ENCODE measurements at regions not wholly inside any gene's neighbourhood (a gene's known extent, or its start where the extent isn't known, plus 50 kb on each side); places are given as distances from the start of the nearest gene placed in this dataset.
"Not testable (repeated sequence)": the region's sequence is repeated elsewhere in the genome, so short reads cannot be mapped to it uniquely, and the experiment has no call there.

DNA sequence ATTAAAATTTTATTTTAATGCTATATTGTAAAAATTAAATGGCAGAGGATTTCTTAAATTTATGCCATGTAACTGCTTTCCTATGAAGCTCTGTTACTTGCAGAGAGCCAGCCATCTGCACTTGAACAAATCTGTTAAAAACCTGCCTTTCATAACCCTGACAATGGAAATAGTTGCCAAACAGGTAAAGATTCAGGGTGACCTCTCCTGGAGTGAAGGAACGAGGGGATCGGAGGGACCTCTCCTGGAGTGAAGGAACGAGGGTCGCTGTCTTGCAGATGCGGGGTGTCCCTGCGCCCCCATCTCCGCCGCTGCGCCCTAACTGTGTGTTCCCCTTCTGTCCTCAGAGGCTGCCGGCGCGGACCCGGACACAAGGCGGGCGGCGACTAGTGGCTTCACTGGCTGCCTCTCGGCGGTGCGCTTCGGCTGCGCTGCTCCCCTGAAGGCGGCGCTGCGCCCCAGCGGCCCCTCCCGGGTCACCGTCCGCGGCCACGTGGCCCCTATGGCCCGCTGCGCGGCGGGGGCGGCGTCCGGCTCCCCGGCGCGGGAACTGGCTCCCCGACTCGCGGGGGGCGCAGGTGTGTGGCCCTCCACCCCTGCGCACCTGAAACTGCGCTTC lies 295.9 kb upstream of the SPATA31A3 start:
- DNase-seq: not testable (repeated sequence)

DNA sequence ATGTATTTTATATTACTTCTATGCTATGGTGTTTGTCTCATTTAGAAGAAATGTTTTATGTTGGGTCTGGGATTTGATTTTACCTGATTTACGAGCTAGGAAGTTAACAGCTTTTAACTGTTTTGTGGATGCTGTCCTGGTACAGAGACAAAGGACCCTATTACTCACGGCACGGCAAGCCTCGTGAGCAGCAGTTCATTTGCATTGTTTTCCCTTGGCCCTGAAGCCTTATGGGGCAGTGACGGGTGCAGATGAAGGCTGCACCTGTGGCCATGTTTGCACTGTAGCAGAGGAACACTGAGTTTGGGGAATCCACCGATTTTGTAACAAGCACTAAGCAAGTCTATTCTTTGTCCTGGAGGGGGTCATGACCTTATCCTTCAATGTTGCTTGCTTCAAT lies 291.9 kb upstream of the SPATA31A3 start:
- DNase-seq: not testable (repeated sequence)

DNA sequence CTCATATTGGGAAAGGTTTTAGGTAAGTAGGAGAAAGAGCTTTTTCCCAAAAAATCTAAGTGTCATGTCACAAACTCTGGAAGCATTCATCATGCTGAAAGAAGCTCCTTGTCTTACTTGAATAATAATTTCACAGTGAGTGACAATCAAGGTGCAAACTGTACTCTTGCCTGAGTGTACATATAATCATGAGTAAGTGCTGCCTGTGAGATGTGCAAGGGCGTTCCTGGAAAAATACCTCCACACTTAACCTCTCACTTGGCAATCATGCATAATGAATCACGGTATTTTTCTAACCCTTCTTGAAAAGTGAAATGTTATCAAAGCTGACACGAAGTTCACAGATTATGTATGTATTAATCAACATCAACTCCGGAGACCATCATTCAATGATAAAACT lies 289.2 kb upstream of the SPATA31A3 start:
- not testable (repeated sequence) for DNase-seq

DNA sequence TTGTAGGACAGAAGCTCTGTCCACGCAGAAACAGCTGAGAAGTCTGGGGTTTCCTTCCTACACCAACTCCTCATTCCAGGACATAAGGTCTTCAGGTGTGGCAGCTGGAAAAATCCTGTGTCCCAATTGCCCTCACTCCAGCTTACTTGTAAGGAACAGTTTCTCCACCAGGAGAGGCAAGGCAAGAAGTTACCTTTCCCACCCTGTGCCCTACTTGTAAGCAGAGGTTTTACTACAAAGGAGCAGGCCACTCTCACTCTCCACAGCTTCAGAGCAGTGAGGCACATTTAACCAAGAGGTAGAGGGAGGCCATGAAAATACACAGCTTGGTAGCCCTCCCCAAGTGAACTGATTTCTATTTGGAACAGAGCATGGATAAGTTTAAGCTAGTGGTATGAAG lies 277.3 kb upstream of the SPATA31A3 start:
- not testable (repeated sequence) for DNase-seq

DNA sequence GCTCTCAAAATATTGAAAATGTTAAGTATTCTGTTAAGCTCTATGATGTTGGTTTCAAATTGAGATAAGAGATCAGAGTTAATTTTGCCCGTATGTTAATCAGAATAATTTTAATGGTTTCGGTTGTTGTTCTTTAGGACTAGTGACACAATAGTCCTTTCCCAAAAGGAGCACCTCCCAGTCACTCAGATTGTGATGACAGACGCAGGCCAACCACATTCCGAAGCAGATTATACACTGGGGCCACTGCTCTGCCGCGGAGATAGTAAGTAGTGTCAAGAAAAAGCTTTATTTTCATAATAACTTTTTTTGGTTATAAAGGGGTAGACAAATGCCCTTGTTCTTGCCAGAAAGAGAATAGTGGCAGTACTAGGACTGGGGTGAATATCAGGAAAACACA lies 265.5 kb upstream of the SPATA31A3 start:
- DNase-seq: not testable (repeated sequence)

DNA sequence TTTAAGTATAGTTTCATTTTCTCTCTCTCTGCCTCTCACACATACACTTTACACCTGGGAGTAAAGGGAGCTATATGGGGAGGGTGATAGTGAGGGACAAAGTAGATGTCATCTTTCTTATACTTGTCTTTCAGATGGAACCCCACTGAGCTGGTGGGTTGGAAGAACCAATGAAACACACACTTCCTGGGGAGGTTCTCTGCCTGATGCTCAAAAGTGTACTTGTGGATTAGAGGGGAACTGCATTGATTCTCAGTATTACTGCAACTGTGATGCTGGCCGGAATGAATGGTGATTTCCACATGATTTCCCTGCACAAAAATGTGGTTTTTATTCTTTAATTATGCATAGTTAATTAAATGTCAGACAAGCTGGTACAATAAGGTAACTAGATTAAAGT lies 256.6 kb upstream of the SPATA31A3 start:
- DNase-seq: not testable (repeated sequence)

DNA sequence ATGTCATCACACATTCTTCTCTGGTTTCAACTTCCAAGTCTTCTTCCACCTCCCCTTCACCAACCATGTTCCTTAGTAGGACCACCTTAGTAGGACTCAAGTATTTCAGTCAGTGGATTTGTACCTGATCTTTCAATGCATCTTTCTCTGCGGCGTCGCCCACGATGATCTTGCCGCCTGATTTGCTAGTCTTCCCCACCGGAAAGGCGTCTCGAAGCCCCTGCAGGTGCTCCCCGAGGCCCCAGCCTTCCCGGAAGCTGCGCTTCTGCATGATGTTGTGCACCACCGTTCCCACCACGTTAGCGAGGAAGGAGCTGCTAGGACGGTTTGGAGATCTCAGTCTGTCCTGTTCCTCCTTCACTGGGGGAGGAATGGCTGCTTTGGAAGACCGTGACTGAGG lies 219.7 kb upstream of the SPATA31A3 start:
- DNase-seq: not testable (repeated sequence)

DNA sequence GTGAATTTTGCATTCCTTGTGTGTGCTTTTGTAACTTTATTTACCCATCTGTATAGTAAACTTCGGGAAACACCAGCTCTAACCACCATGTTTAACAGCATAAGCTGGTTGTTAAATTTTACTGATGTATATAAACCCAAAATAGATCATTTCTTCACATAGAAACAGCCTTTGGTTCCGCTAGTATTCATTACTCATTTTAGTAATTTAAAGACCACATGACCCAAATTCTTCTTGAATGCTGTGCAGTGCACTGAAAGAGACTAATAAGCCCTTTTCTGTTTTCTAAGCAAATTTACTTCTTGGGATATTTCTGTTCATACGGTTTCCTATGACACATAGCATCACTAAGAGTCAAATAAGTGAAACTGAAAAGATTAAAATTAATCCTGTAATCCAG lies 218.5 kb upstream of the SPATA31A3 start:
- DNase-seq: not testable (repeated sequence)

DNA sequence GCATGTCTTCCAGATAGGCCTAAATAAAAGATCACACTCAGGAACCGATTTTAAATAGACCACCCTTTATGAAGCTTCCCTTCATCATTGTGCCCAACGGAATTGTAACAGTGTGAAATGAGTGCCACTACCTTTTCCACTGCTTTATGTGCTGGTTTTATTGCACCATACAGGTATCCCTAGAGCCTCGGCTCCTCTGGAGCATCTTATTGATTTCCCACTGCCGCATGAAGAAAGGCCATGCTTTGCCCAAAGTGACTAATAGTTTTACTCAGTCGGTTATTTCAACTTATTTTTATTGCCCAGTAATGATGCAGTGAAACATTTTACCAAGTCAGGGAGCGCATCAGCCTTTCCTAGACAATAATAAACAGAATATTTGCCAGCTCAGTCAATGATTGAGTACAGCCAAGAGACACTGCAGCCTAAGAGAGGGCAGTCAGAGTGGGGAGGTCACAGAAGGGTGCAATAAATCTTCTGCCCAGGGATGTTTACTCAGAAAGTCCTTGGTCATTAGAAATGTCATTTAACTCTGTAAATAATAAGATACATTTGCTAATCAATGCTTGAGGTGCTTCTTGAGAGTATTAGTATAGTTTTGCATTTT lies 216.6 kb upstream of the SPATA31A3 start:
- DNase-seq: not testable (repeated sequence)

DNA sequence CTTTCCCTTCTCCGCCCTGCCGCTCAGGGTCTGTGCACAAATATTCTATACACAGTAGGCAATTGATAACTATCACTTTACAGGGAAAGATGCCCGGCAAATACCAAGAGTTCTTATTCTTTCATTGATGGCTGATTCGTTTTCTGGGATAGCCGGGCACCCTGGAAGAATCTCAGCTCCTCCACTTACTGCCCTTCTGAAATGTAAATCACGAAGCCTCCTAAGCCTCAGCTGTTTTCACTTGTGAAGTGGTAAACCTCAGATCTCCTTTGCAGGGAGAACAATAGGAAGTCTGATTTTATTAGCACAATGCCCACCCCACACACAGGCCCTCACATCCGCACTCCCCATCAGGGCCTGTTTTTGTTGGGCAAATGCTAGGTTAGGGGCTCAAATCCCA lies 203.8 kb upstream of the SPATA31A3 start:
- not testable (repeated sequence) for DNase-seq

DNA sequence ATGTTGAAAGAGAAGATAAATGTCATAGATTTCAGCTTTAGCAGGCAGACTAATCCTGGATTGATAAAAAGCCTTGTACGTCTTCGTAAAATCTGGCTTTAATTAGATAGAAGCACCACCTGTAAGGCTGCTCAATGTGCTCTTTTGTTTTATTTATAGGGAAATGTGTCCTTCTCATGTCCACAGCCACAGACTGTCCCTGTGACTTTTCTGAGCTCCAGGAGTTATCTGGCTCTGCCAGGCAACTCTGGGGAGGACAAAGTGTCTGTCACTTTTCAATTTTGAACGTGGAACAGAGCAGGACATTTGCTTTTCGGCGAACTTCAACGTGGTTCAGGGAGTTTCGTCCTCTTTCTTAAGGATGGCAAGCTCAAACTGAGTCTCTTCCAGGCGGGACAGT lies 203.0 kb upstream of the SPATA31A3 start:
- DNase-seq: not testable (repeated sequence)

DNA sequence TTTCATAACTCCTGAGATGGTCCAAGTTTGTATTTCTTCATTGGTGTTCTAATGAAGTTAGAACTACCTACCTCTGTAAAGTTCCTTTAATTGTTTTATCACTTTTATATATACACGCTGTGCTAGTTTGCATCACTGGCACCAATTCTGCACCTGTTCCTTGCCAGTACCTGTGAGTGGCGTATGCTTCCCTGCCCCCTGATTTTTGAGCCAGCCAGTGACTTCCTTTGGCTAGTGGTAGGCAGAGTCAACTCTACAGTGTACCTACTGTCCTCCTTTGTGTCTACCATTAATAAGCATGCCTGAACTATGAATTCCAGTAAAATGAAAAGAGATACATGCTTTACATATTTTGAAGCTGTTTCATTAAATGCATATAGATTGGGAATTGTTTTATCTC lies 186.8 kb upstream of the SPATA31A3 start:
- not testable (repeated sequence) for DNase-seq

DNA sequence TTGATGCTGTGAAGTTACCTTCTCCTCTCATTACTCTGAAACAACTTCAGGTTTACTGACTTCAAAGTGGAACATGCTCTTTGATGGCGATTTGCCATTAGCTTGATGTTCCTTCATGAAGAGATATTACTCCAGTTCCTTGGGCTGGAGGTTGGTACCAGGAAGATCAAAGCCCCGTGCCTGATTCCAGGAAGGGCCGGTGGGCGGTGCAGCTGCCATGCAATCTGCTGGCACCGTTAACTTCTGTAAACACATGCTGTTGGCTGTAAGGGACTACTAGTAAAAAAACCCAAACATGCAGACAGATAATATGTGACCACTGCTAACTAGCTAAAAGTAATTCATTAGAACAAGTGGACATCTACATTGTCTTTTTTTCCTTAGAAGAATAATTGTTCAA lies 182.8 kb upstream of the SPATA31A3 start:
- not testable (repeated sequence) for DNase-seq

DNA sequence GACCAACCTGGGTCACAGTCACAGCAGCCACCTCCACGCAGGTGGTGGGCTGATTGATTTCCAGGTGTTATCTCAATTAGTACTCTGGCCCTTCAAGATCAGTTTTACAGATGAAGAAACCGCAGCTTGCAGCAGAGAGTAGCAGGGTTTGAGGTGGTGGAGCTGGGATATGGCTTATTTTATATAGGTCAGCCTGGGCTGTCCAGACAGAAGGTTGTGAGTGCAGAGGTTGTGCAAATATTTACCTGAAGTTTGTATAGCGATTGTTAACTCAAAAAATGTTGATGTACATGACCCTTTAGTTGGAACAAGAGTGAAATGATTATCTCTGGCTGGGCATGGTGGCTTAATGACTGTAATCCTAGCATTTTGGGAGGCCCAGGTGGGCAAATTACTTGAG lies 179.4 kb upstream of the SPATA31A3 start:
- not testable (repeated sequence) for DNase-seq

DNA sequence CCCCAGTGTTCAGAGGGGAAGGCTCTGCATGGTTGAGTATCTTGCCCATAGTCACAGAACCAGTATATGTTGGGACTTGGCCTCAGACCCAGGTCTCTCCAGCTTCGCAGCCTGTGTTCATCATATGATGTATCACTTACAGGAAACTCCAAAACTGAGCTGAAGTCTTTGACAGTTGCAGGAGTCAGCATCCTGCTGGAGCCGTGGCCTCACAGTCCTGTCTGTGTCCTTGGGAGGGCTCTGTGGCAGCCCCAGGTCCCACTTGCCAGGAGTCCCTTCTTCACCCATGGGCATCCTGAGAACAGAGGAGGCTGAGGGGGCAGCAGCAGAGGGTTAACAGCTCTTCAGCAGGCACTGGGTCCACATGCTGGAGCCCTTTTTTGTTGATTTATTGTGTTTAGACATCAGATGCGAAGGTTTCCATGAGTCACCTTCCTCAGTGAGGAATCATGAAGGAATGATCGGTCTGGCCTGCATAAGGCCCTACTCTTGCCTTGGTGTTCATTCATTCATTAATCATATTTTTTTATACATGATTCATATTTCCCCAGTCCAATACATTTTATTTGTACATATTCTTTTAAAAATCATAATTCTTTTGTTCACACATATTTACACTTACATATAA lies 176.3 kb upstream of the SPATA31A3 start:
- DNase-seq: not testable (repeated sequence)

DNA sequence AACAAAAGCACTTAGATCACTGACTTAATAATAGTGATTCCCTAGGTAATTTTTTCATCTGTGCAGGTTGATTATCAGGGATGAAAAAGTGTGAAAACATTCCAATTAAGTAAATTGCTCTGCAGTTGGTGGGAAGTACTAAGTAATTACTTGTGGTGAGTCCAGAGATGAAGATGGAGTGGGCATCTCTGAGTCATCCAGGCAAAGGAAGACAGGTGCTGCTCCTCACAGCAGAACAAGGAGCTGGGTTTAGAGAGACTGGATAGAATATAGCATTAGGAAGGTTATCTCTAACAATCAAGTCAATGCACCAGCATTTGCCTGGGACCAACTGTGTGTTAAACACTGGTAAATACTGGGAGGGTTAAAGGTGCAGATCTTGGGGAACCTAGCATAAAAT lies 174.0 kb upstream of the SPATA31A3 start:
- not testable (repeated sequence) for DNase-seq

DNA sequence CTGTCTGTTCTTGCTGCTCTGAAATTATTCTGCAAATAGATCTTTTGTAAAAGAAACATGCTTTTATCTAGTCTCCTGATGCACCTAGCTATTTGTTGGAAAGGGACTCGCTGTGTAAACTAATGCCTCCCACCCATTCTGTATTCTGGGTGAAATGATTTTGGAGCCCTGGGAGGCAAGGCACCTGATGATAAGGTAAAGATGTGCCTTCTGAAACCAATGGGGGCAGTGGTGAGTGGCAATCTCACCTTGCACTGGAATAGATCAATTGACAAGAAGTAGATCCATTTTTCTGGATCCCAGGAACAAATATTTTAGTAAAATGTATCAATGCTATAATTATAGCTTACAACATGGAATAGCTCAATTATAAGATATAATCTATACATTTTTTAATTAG lies 170.5 kb upstream of the SPATA31A3 start:
- not testable (repeated sequence) for DNase-seq

DNA sequence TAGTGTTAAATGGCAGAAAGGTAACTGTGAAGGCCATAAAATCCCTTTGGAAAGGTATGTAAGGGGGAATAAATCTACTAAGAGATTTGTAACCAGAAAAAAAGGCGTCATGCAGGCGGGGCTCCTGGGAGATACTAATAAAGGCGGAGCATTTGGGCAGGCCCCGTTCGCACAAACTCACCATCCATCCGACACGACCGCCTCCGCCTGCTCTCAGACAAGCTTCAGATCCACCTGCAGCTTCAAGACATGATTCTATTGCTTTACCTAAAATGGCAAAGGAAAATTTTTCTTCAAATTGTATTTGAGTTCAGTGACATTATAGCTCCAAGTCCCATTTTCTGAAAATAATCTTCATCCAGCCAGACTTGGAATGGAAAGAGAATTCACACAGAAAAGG lies 162.9 kb upstream of the SPATA31A3 start:
- not testable (repeated sequence) for DNase-seq

DNA sequence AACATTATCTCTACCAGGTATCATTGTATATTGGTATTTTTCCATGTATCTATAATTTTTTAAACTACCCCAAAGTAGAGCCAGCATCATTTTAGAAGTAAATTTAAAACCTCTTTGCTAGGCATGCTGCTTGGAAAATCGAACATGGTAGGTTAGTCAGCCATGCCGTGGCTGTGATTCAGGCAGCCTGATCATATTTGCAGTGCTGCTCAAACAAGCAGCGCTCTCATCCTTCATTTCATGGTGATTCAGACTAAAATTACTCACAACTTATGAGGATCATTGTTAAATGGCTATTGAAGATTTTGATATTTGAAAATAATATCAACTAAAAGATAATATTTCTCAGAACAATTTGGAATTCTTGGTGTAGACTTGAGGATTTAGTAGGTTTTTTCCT lies 161.2 kb upstream of the SPATA31A3 start:
- DNase-seq: not testable (repeated sequence)

DNA sequence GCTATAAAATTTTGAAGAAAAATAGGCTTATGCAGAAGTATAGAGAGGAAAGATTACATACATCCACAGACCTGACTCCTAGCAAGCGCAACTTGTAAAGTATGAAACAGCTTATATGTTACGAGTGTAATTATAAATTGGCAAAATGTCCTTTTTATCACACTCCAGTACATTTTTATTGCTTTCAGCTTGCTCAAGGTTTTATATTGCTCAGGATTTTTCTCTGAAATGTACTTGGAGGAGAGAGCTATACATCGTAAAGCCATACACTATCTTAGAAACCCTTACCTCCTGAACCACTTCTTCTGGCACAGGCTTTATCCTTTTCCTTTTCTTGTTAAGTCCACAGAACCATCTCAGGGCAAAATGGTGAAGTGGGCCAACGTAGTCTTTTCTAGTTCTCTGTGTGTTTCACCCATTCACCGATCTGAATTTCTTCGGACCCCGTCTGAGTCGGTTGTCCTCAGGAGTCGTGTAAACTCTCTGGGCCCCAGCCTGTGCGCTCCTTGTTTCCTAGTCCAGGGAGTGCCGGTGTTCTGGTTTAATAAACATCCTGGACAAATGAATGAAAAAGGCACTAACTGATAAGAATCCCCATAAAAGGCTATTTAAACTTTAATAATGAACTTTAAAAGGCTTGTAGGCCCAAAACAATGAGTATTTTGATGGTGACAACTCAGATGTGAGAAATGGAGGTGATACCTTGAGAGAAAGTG lies 150.2 kb upstream of the SPATA31A3 start:
- not testable (repeated sequence) for DNase-seq

DNA sequence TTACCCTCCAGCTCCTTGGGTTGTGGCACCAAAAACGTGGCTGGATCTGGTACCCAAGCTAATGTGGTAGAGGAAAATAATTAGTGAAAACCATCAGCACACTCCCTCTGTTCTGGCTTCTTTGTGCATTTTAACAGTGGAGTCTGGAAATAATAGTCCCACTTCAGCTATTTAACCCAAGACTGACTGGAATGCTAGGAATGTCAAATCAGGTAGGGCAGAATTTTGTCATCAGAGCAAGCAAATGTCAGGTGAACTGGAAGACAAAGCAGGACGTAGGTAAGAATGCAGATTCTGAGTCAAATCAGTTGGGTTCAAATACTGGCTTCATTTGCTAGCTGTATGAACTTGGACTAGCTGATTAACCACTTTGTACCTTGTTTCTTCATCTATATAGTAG lies 144.0 kb upstream of the SPATA31A3 start:
- not testable (repeated sequence) for DNase-seq

DNA sequence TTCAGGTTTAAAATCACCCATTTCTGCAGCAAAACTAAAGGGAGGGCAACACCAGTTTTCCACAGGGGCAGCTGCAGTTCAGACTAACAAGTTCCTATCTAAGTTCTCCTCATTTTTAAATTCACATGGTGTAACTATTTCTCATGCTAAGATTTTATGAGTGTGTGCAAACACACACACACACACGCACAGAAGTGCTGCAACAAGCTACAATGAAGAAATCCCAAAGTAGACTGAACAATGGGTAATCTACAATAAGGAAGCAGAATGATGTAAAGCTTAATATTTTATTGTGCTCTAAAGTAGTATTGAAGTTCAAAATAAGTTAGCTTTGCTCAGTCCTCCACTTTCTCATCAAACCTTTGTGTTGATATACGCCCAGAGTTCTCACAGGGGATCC lies 140.8 kb upstream of the SPATA31A3 start:
- DNase-seq: not testable (repeated sequence)

DNA sequence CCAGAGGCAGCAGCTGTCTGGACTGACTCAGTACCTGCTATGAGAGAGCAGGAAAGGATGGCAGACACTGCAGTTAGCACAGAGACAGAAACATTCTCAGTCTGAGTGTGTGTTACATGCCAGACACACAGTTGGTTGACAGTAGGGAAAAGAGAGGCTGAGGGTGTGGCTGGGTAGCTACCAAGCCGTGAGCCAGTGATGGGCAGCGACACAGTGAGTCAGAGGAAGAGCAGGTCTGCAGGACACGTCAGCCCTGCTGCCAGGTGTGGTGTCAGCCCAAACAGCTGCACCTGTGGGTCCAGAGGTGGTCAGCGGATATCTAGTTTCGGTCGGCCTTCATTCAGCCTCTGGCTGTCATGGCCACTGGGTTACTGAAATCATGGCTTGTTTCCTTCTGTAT lies 124.4 kb upstream of the SPATA31A3 start:
- not testable (repeated sequence) for DNase-seq

DNA sequence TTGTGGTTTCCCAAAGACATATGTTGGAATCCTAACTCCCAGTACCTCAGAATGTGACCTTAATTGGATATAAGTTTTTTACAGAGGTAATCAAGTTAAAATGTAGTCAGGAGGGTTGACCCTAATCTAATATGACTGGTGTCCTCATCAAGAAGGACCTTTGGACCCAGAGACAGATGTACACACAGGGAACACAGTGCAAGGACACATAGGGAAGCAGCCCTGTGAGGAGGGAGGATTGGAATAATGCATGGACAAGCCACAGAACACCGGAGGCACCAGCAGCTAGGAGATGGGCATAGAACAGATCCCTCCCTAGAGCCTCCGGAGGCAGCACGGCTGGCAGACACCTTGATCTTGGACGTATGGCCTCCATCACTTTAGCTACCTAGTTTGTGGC lies 119.8 kb upstream of the SPATA31A3 start:
- not testable (repeated sequence) for DNase-seq

All from fibroblast of skin of right biceps (primary cell).